ENCODE measurements at regions not wholly inside any gene's neighbourhood (a gene's known extent, or its start where the extent isn't known, plus 50 kb on each side); places are given as distances from the start of the nearest gene placed in this dataset.

- Histone ChIP-seq H3K9me3 (ENCODE audit: low read length) (no peaks in the 10 kb centered on the region), H2AFZ (ENCODE audit: low read length) (no peak overlapping the region), H3K36me3 (ENCODE audit: low read depth, low read length) (no peaks in the 10 kb centered on the region), H3K4me2 (ENCODE audit: low read length) (no peak overlapping the region), H3K79me2 (ENCODE audit: low read length) (no peaks in the 10 kb centered on the region), H3K27ac (ENCODE audit: low read length) (no peak overlapping the region), H3K4me3 (ENCODE audit: low read length) (no peak overlapping the region), H3F3A (ENCODE audit: low read length, unreplicated experiment) (no peaks in the 10 kb centered on the region), H3K27me3 (ENCODE audit: low read length) (no peaks in the 10 kb centered on the region), H4K20me1 (ENCODE audit: low read length) (no peaks in the 10 kb centered on the region), H3K4me1 (ENCODE audit: insufficient read depth, low read length) (no peaks in the 10 kb centered on the region), H3K9me2 (replicated peaks; ENCODE audit: low read length) (no peaks in the 10 kb centered on the region), H3K9ac (ENCODE audit: low read length) (no peak overlapping the region)
- BruUV-seq (replicated peaks), result no TSS peak
- TF ChIP-seq EZH2 (IDR thresholded peaks at IDR 0.05; ENCODE audit: low read length, unreplicated experiment) (no peak), CTCF (conservative IDR thresholded peaks at IDR 0.05; ENCODE audit: low read depth, low read length) (no peak), EZH2phosphoT487 (IDR thresholded peaks at IDR 0.05; ENCODE audit: borderline replicate concordance, low read length) (no peak)
- DNase-seq, result no peak
- ATAC-seq, result no peak; the same call in 1 of the 2 replicates
- ChIA-PET POLR2A (ENCODE audit: unreplicated experiment) (no interaction called here), CTCF (no interaction called here)
- intact Hi-C loops (cut with micrococcal nuclease), result no loop called here
Observed at GRCh38 chr5:99788482-99788881, 746.7 kb upstream of the FAM174A start.

GRCh38 chr5:99775189-99775588 is 760.0 kb upstream of the FAM174A start:
- H3K9ac ChIP-seq (ENCODE audit: low read length), result no peak overlapping the region
- ATAC-seq (no peak), DNase-seq (no peak)
- ChIA-PET POLR2A (ENCODE audit: unreplicated experiment) (no interaction called here), CTCF (no interaction called here)
- H3K4me1 ChIP-seq (ENCODE audit: insufficient read depth, low read length), result no peaks in the 10 kb centered on the region
- TF ChIP-seq EZH2 (IDR thresholded peaks at IDR 0.05; ENCODE audit: low read length, unreplicated experiment), result no peak
- no peak for TF ChIP-seq CTCF (conservative IDR thresholded peaks at IDR 0.05; ENCODE audit: low read depth, low read length)
- TF ChIP-seq EZH2phosphoT487 (IDR thresholded peaks at IDR 0.05; ENCODE audit: borderline replicate concordance, low read length), result no peak
- no peak overlapping the region for H3K4me2 ChIP-seq (ENCODE audit: low read length)
- no peaks in the 10 kb centered on the region for H3K79me2 ChIP-seq (ENCODE audit: low read length)
- H4K20me1 ChIP-seq (ENCODE audit: low read length), result no peaks in the 10 kb centered on the region
- no peaks in the 10 kb centered on the region for H3K27me3 ChIP-seq (ENCODE audit: low read length)
- H3K27ac ChIP-seq (ENCODE audit: low read length), result no peak overlapping the region
- intact Hi-C loops (cut with micrococcal nuclease), result no loop called here
- H2AFZ ChIP-seq (ENCODE audit: low read length), result no peak overlapping the region
- H3K36me3 ChIP-seq (ENCODE audit: low read depth, low read length), result no peaks in the 10 kb centered on the region
- no peaks in the 10 kb centered on the region for H3K9me3 ChIP-seq (ENCODE audit: low read length)
- H3K4me3 ChIP-seq (ENCODE audit: low read length), result no peak overlapping the region
- H3K9me2 ChIP-seq (replicated peaks; ENCODE audit: low read length), result no peaks in the 10 kb centered on the region
- no TSS peak for BruUV-seq (replicated peaks)
- no peaks in the 10 kb centered on the region for H3F3A ChIP-seq (ENCODE audit: low read length, unreplicated experiment)

GRCh38 chr5:99773290-99773689 is 761.9 kb upstream of the FAM174A start:
- ChIA-PET CTCF (no interaction called here), POLR2A (ENCODE audit: unreplicated experiment) (interaction anchor here (0.6 kb wide), 1 partner anchor 22 kb away, joined by 6 read pairs; no protein-coding TSS in a partner anchor)
- Histone ChIP-seq H2AFZ (ENCODE audit: low read length) (no peak overlapping the region), H3K79me2 (ENCODE audit: low read length) (no peaks in the 10 kb centered on the region), H4K20me1 (ENCODE audit: low read length) (no peaks in the 10 kb centered on the region), H3K4me3 (ENCODE audit: low read length) (no peak overlapping the region), H3K4me2 (ENCODE audit: low read length) (no peak overlapping the region), H3K4me1 (ENCODE audit: insufficient read depth, low read length) (no peaks in the 10 kb centered on the region), H3K9me2 (replicated peaks; ENCODE audit: low read length) (no peaks in the 10 kb centered on the region), H3K27me3 (ENCODE audit: low read length) (no peaks in the 10 kb centered on the region), H3F3A (ENCODE audit: low read length, unreplicated experiment) (no peaks in the 10 kb centered on the region), H3K9me3 (ENCODE audit: low read length) (no peaks in the 10 kb centered on the region), H3K9ac (ENCODE audit: low read length) (no peak overlapping the region), H3K27ac (ENCODE audit: low read length) (no peak overlapping the region), H3K36me3 (ENCODE audit: low read depth, low read length) (no peaks in the 10 kb centered on the region)
- TF ChIP-seq EZH2phosphoT487 (IDR thresholded peaks at IDR 0.05; ENCODE audit: borderline replicate concordance, low read length), result no peak
- no peak for TF ChIP-seq EZH2 (IDR thresholded peaks at IDR 0.05; ENCODE audit: low read length, unreplicated experiment)
- TF ChIP-seq CTCF (conservative IDR thresholded peaks at IDR 0.05; ENCODE audit: low read depth, low read length), result no peak
- intact Hi-C loops (cut with micrococcal nuclease), result no loop called here
- BruUV-seq (replicated peaks), result no TSS peak
- DNase-seq (no peak), ATAC-seq (no peak)

Data from PC-3 (cell line).